NCI-H460 (cell line): ENCODE measurements at regions not wholly inside any gene's neighbourhood (a gene's known extent, or its start where the extent isn't known, plus 50 kb on each side); places are given as distances from the start of the nearest gene placed in this dataset.
A peak's percentile ranks its signal among the peaks of the same experiment; 100 is the strongest.
"Not testable (repeated sequence)": the region's sequence is repeated elsewhere in the genome, so short reads cannot be mapped to it uniquely, and the experiment has no call there.

ENCODE experiments used
- DNase-seq: peaks from one replicate; pipeline ENCODE4 v3.0.0-alpha.2; 2016; ENCODE audit warnings: low read depth; ENCODE audit errors: extremely low read depth

DNA sequence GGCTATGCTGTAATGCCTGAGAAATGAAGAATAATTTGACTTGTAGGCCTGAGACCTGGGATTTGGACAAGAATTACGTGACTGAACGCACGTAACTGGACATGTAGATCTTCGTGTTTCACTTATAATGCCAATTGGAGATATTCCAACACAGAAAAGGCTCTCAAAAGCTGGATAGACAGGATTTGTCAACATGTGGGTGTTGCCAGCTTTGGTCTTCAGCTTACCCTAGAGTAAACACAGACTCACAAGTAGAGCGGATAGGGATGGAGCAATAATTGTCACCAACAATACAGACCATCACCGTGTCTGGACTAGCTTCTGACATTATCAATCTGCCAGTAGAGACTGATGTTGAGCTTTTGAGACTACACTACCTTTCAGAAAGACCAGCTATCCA lies 1511.0 kb upstream of the ADGRL3 start:
- DNase-seq = no peak

DNA sequence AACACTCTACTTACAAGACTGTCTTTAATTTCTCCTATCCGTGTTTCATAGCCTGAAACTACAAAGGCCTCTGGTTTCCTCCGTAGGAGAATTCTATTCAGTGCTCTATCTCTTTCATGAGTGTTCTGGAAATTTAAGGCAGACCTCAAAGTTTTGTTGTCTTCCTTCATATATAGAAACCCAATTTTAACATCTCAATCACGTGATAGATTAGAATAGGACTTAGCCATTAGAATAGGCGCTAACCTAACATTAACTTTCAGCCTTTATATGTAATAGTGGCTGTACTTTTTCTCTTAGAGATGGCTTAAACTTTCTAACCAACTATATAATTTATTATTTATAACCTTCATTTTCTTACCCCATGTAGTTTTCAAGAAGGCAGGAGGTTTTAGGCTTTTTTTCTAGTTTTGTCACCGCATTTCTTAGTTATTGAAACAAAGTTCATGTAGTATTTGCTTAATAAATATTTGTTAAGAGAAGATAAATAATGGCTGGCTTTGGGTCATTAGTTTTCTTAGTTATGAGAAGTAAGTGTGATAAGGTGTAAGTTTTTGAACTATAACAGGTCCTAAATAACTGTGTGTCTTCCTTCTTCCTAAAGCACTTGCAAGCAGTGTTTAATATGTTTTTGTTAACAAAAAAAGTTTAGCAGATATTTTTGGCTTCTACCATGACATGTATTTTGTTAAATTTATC lies 1504.6 kb upstream of the ADGRL3 start:
- DNase-seq = no peak

DNA sequence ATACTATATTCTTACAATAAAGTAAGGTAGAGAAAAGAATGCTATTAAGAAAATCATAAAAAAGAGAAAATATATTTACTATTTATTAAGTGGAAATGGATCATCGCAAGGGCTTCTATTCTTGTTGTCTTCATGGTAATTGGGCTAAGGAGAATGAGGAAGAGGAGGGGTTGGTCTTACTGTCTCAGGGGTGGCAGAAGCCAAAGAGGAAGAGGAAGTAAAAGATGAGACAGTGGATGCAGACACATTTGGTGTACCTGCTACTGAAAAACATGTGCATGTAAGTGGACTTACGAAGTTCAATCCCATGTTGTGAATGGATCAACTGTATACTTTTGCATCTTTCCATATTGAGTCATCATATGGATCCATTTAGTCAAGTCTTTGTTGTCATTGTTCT lies 1502.1 kb upstream of the ADGRL3 start:
- no peak for DNase-seq

DNA sequence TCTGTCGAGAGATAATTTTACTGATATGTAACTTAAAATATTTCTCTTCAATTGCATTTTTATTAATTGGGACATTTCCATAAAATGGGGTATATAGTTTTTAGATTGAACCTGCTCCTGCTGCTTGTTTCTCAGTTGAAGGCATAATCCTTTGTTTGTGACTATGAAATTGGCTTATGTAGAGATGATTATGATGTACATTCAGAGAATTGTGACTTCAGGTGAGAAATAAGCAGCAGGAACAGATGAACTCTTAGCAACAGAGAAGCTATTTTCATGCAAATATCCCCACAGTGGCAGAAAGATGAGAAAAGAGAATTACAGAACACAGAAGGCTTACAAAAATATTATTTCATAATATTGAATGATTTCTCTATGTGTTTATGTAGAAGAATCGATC lies 1499.5 kb upstream of the ADGRL3 start:
- DNase-seq = no peak

DNA sequence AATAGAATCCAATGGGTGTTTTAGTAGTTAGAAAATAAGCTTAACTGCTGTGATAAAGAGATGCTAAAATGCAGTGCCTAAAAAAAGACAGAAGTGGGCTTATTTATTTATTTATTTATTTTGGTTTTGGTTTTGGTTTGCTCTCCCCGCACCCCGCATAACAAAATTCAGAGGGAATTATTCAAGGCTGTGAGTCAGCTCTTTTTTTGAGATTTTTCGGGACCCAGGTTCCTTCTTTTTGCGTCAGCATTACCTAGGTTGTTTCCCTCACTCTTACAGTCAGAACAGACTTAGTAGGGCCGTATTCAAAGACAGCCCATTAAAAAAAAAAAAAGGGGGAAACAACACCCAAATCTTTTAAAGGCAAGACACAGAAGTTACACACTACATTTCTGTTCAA lies 1495.5 kb upstream of the ADGRL3 start:
- no peak for DNase-seq

DNA sequence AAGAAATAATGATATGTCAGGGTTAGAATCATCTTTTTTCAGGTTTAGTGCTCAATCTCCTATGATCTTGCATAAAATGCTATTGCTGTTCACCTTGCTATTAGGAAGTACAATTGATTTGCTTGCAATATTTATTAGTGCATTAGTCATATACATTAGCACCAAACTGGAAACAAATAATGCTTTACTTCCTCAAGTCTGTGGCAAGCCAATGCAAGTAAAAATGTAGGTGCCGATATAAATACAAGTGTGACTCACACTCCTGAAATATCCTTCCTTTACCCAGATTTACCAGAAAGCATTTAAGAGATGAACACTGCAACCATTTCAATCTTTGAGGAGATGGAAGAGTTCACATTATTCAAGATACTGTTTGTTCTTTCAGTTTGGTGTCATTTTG lies 1487.7 kb upstream of the ADGRL3 start:
- no peak for DNase-seq

DNA sequence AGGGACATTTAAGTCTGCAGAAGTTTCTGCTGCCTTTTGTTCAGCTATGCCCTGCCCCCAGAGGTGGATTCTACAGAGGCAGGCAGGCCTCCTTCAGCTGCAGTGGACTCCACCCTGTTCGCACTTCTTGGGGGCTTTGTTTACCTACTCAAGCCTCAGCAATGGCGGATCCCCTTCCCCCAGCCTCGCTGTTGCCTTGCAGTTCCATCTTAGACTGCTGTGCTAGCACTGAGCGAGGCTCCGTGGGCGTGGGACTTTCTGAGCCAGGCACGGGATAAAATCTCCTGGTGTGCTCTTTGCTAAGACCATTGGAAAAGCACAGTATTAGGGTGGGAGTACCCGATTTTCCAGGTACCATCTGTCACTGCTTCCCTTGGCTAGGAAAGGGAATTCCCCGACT lies 1475.8 kb upstream of the ADGRL3 start:
- DNase-seq = not testable (repeated sequence)

DNA sequence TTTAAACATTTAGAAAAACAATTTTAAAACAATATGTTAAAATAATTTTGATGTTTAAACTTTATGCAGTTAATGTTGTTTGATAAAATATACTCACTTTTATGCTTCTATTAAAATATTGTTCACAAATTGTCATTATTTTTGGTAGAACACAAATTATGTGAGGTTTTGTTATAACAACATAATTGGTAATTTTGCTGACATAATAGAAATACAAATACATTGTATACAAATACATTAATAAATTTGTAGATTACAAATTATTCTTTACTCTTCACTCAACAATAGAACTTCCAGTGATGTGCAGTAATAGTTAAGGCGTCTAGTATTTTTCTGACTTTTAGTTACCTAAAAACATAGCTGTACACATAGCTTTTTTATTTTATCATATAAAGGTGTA lies 1472.4 kb upstream of the ADGRL3 start:
- no peak for DNase-seq

DNA sequence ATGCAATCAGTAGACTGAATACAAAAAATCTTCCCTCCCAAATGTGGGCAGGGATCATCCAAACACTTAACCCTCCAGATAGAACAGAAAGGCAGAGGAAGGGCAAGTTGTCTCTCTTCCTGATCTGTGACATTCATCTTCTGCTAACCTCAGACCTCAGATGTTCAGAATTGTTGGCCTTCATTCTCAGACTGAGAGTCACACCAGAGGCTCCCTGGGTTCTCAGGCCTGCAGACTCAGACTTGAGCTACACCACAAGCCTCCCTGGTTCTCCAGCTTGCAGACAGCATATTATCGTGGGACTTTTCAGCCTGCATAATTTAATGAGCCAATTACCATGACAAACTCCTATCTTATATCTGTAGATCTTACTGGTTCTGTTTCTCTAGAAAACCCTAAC lies 1471.6 kb upstream of the ADGRL3 start:
- no peak for DNase-seq

DNA sequence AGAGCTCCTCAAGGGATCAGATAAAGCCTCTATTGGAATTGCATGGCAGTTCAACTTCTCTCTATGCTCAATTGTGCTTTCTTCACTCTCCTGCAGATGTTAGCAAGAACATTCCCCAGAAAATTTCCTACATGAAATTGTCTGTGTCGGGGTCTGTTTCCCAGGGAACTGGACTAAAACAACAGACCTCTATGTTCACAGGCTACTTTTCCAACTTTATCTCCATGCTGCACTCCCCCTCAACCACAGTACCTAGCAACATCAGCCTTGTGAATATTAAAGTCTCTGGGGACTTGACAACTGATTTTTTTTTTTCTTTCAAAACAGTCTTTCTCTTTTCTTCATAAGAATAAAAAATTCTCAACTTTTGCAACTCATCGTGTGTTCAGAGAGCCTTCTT lies 1470.8 kb upstream of the ADGRL3 start:
- no peak for DNase-seq

DNA sequence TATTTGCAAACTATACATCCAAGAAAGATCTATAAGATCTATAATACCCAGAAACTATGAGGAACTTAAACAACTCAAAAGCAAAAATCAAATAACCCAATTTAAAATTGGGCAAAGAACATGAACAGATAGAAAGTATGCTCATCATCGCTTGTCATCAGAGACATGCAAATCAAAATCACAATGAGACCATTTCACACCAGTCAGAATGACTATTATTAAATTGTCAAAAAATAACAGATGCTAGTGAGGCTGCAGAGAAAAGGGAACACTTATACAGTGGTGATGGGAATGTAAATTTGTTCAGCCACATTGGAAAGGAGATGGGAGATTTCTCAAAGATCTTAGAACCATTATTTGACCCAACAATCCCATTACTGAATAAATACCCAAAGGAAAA lies 1451.7 kb upstream of the ADGRL3 start:
- DNase-seq = no peak

DNA sequence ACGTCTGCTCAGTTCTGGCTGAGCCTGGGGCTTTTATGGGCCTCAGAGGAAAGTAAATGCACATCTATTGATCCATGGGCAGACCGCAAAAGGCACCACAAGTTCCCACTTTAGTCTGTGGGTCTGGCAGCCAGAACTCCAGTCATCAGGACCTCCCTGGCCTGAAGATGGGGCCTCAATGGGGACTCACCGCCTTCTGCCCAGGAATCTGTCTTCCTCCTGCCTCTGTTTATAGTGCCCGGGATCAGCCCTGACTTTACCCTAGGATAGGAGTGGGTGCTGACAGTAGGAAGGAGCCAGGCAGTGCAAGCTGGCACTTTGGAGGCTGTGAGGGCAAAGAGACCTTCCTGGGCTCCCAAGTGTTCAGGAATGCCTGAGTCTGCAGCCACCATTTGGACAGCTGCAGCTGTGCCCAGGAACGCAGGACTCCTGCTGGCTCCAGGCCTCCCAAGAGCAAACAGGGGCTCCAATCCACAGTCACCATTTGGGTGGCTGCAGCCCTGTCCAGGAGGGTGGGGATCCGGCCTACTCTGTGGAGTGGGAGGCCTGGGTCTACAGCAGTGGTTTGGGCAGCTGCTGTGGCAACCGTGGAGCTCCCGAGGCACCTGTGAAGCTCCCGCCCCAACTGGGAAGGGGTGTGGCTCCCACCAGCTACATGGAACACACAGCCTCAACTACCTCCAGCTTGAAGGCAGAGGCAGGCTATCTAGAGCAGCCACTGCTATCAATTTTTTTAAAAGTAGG lies 1440.9 kb upstream of the ADGRL3 start:
- DNase-seq = no peak

DNA sequence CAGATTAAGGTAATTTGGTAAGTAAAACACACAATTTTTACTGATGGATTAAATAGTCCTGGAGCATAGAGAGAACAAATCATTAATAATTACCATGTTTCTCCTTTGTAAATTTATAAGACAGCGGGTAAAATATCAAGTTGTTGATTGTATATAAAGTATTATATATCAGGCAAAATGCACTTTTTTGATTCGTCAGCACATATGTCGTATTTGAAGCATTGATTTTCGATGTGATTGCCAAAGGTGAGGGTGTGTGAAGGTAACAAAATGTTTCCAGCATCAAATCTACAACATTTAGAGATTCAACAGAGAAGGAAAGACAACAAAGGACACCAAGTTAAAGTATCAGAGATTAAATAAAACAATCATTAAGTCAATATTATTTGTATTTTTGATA lies 1437.8 kb upstream of the ADGRL3 start:
- DNase-seq = no peak

DNA sequence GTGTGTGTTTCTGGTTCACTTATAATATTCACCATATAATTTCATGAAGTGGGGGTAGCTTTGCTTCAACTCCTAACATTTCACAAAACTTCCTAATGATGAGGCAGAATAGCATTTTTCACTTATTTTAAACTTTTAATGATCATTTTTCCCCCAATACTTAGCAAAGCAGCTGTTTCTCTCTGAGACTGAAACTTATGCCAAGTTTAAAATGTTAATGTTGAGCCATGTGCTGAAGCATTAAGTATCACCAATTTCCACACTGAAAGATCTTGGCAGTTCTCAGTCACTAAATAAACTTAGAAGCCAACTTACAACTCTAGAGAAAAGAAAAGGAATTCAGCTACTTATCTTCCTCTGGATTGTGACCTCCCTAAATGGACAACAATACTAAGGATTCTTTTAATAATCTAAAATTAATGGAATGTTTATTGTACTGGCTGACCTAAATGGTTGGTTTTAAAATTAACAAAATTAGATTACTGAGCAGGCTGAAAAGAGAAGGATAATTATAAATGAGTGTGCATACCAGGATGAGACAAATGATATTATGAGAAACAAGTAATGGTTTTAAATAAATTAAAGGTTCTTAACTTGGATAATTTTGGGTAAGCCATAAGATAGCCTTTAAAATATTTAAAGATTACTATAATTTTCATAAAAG lies 1429.4 kb upstream of the ADGRL3 start:
- DNase-seq = no peak

DNA sequence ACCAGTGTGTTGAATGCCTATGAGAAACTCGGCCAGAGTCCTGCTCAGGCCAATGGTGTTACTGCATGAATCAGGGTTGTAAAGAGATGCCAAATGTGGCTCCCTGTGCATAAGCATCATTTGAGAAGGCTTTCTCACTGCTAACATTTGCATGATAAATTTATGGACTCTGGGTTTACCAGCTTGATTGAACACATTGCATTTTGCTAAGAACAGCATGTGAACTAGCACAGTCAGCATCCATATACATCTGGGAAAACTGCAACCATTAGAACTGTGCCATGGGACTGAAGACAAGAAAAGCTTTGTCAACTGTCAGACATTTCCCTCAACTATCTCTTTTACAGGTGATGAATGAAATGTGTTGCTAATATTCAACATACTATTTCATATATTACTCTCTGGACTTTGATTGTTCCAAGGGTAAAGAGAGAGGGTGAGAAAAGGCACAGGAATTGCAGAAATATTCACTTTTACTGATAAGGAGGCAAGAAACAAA lies 1427.4 kb upstream of the ADGRL3 start:
- no peak for DNase-seq

DNA sequence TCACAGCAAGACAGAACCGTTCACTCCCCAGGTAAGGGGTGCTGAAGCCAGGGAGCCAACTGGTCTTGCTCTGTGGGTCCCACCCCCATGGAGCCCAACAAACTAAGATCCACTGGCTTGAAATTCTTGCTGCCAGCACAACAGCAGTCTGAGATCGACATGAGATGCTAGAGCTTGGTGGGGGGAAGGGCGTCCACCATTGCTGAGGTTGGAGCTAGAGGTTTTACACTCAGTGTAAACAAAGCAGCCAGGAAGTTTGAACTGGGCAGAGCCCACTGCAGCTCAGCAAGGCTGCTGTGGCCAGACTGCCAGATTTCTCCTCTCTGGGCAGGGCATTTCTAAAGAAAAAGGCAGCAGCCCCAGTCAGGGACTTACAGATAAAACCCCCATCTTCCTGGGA lies 1419.9 kb upstream of the ADGRL3 start:
- DNase-seq = not testable (repeated sequence)

DNA sequence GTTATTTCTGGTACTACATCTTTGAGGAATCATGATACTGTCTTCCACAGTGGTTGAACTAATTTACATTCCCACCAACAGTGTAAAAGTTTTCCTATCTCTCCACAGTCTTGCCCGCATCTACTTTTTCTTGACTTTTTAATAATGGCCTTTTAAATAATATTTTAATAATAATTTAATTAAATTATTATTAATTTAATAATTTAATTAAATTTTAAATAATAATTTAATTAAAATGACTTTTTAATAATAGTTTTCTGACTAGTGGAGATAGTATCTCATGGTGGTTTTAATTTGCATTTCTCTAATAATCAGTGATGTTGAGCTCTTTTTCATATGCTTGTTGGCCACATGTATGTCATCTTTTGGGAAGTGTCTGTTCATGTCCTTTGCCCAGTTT lies 1395.0 kb upstream of the ADGRL3 start:
- no peak for DNase-seq

DNA sequence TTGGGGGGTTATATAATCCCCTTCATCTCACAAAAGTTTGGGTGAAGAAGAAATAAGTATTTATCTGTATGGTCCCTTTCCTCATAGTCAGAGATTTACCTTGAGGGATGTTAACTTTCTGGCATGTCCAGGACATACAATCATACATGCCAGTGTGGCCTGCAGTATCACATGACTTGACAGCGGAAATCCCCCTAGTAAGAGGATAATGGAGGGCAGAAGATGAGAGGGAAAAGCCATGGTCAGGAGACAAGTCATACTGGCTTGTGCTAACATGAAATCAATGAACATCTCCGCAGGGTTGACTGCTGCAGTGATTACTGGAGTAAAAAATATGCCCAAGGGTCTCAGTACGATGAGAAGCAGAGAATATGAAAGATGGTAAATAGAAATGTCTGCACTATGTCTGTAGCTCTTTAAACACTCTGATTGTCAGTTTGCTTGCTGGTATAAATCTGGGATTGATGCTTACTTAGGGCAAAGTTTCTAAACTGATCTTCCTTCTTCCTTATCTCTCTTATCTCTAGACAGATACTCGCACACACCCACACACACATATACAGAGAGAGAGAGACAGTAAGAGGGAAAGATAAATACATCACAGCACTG lies 1385.6 kb upstream of the ADGRL3 start:
- DNase-seq = no peak

DNA sequence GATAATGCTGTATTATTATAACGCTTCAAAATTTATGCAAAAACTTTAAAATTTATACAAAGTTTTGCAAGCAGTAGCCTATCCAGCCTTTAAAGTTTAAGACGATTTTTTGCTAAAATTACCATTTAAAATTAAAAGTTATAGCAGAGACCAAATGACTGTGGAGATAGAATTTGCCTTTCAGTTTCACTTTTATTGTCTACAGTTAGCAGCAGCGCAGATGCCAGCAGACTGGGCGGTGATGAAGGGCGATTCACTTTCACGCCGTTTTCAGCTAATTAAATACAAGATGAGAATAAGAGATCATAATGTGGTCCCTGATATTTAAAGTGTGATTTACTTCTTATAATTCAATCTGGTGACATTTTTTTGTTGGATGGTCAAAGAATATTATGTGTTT lies 1381.5 kb upstream of the ADGRL3 start:
- DNase-seq = peak; percentile 30

DNA sequence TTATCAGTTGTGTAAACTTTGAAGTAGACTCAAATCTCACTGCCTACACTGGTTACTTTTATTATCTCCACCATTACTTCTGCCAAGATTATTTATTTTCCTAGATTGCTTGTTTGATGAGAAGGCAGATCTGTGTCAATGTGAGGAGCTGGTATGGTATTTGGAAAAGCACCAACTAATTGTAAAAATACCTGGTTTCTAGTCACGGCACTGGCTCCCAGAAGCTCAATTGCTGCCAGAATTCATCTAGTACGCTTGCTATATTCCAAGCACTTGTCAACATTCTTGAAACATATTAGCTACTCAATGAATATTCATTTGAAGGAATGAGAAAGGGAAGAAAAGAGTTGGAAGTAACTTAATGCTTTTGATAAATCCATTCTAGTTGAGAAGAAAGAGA lies 1376.8 kb upstream of the ADGRL3 start:
- no peak for DNase-seq

DNA sequence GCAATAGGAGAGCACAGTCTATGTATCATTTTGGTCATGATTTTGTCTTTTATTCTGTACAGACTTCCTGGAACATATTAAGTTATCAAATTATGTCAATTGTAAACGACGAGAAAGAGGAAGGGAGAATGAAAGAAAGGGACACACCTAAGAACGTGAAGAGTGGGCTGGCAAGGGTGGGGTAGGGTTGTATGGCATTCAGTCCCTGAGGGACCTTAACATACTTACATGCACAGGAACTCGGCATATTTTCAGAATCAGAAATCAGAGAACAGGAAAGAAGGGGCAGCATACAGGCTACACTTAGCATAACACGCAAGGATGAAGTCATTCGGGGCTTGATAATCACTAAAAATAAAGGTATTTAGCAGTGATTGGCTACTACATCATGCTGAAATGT lies 1375.0 kb upstream of the ADGRL3 start:
- no peak for DNase-seq
